NCI-H2196 (cell line): ENCODE measurements at regions not wholly inside any gene's neighbourhood (a gene's known extent, or its start where the extent isn't known, plus 50 kb on each side); places are given as distances from the start of the nearest gene placed in this dataset.
"Not testable (repeated sequence)": the region's sequence is repeated elsewhere in the genome, so short reads cannot be mapped to it uniquely, and the experiment has no call there.

Experiments
- DNase-seq: peaks from one replicate; lab custom pipeline; 2025; ENCODE audit not compliant: unreplicated experiment; lab: John Stamatoyannopoulos, UW

DNA sequence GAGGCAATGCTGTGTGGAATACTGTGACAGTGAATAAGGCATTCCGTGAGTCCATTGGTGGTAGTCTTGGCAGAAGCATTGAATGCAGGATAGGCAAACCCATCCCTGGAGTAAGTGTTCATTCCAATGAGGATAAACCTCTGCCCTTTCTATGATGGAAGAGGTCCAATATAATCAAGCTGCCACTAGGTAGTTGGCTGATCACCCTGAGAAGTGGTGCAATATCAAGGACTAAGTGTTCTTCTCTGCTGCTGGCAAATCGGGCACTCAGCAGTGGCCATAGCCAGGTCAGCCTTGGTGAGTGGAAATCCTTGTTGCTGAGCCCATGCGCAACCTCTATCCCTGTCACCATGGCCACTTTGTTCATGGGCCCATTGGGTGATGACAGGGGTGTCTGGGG, 70.1 kb downstream of the FBXO4 start:
- no peak for DNase-seq

- no peak for DNase-seq
These were observed 76.6 kb downstream of the FBXO4 start for GRCh38 chr5:42001673-42002072.

DNA sequence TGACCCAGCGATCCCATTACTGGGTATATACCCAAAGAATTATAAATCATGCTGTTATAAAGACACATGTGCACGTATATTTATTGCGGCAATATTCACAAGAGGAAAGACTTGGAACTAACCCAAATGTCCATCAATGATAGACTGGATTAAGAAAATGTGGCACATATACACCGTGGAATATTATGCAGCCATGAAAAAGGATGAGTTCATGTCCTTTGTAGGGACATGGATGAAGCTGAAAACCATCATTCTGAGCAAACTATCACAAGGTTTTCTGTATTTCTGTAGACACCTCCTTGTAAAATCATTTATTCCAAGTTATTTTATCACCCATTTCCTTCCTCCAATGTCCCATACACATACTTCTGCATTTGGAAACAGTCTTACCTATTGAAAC, 78.8 kb downstream of the FBXO4 start:
- not testable (repeated sequence) for DNase-seq

DNA sequence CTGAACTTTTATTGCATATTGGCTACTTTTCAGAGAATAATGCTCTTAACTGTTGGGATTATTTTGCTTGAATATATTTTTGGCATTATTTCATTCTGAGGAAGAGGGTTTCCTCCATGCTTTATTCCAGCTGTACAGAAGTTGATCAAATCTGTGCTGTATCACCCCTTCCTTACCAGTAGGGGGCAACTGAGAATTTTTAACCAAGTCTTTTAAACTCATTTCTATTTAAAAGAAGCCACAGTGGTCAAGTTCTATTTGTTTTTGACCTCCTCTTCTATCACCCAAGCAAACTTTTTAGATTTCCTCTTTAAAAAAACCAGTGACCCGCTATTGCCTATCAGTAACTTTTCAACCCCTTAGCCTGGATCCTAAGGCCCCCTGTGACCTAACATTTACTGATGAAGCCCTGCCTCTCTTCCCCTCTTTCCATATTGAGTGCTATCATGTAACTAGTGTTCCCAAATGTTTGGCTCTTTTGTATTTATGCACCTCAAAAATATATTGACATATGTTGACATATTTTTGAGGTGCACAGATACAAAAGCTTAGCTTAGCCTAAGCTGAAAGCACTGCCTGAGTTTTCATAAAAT, 80.6 kb downstream of the FBXO4 start:
- peak; percentile 36 for DNase-seq

GRCh38 chr5:42013561-42013960, 88.5 kb downstream of the FBXO4 start:
- DNase-seq = no peak

DNA sequence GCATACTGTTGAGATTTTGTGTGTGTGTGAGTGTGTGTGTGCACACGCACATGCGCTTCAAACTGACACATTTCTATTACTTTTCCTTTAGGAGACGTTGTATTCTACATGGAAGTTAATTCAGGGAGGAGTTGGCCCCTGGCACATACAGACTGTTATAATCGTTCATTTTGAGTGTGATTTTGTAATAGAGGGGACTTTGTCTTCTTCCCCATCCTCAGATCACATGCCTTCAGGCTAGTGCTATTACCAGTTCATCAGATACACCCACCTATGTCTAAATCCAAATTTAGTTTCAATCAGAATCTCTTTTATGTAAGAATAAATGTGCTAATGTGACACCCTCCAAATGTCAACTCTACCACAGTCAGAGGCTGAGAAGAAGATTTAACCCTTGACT, 90.2 kb downstream of the FBXO4 start:
- no peak for DNase-seq

GRCh38 chr5:42015681-42016080, 90.6 kb downstream of the FBXO4 start:
- DNase-seq = no peak

GRCh38 chr5:42020788-42021530, 95.9 kb downstream of the FBXO4 start:
- no peak for DNase-seq

DNA sequence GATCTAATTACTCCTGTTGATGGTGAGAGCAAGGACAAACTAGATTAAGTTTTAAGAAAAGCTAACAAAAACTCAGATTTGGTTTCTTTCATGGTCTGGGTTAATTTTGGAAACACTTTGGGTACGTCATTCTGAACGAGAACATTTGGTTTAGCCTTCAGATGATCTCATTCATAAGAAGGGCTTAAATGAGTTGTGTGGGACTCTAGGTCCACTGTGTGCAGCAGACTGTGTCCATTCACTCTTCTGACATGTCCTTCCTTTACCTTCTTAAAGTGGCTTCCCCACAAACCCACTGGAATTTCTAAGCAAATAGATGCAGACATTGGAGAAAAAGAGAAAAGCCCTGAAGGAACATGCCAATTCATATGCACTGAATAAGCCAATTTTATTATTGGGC, 96.8 kb downstream of the FBXO4 start:
- DNase-seq = no peak

GRCh38 chr5:42022383-42022972, 97.4 kb downstream of the FBXO4 start:
- no peak for DNase-seq

DNA sequence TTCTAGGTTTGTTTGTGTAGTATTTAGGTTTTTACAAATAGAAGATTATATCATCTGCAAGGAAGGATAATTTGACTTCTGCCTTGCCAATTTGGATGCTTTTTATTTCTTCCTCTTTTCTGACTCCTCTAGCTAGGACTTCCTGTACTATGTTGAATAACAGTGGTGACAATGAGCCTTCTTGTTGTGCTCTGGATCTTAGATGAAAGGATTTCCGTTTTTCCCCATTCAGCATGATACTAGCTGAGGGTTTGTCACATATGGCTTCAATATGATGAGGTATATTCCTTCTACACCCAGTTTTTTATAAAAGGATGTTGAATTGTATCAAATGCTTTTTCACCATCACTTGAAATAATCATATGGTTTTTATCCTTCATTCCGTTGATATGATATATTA, 101.4 kb downstream of the FBXO4 start:
- no peak for DNase-seq

GRCh38 chr5:42032137-42032536, 107.1 kb downstream of the FBXO4 start:
- DNase-seq = no peak

DNA sequence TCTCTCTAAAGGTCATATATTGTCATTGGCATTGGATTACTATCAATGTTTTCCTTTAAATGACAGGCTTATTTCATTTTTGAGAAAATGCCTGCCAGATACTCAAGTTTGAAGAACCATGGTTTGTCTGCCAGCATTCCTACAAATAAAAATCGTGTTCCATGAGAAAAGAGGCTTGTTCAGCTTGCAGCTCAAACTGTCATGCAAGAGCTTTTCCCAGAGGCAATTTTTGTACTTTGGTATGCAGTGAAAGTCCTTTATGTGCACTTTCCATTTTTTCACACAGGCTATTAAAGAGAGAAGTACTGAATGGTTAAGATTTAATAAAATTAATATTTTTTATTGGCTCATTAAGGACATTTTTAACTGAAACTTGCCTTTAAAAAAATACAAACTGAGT, 110.4 kb downstream of the FBXO4 start:
- DNase-seq = no peak

DNA sequence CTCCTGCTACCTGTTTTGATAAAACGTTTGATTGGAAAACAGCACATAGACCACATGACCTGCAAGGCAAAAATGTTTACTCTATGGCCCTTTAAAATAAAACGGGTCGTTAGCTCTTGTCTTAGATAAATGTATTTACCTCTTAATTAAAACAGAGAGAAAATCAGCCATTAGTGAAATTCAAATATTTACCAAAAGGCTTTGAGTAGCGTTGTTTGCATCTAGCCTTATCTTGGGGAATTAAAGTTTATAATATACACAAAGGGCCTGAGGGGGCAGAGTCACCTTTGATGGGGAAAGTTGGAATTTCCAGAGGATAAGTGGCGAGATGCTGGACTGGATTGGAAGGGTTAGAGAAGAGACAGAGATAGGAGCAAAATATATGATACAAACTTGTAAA, 111.3 kb downstream of the FBXO4 start:
- DNase-seq = no peak

DNA sequence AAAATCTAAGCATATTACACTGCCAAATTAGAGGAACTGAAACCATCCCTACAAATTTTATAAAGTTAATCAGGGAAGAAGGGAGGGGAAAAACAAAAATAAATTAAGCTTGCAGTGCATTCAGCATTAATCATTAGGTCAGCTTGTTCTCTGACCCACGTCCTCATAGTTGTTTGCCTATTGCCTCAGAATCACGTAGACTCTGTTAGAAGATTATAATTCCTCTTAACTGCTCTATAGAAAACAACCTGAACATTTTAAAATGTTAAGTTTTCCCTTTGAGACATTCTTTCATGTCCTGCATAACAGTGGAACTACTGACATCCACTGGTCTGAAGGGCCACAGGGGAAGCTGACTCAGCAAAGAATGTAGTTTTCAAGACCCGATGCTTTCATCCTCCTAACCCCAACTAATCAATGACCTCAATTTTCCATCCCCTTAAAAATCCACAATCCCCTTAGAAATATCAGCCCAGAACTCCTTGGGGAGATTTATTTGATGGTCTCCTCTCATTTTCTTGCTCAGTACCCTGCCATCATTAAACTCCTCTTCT, 112.4 kb downstream of the FBXO4 start:
- DNase-seq = no peak

DNA sequence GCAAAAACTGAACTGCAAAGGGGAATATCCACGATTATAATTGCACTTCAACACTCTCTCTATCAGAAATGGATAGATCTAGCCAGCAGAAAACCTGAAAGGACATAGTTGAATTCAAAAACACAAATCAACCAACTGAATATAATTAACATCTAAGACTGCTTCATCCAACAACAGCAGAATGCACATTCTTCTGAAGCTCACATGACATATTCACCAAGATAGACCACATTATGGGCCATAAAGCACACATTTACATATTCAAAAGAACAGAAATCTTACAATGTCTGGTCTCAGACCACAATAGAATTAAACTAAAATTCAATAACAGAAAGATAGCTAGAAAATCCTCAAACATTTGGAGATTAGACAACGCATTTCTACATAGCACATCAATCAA, 118.3 kb downstream of the FBXO4 start:
- no peak for DNase-seq

GRCh38 chr5:42057254-42057690, 132.2 kb downstream of the FBXO4 start:
- DNase-seq = peak; percentile 51

- no peak for DNase-seq
These were observed 134.2 kb downstream of the FBXO4 start for GRCh38 chr5:42059291-42059690.

DNA sequence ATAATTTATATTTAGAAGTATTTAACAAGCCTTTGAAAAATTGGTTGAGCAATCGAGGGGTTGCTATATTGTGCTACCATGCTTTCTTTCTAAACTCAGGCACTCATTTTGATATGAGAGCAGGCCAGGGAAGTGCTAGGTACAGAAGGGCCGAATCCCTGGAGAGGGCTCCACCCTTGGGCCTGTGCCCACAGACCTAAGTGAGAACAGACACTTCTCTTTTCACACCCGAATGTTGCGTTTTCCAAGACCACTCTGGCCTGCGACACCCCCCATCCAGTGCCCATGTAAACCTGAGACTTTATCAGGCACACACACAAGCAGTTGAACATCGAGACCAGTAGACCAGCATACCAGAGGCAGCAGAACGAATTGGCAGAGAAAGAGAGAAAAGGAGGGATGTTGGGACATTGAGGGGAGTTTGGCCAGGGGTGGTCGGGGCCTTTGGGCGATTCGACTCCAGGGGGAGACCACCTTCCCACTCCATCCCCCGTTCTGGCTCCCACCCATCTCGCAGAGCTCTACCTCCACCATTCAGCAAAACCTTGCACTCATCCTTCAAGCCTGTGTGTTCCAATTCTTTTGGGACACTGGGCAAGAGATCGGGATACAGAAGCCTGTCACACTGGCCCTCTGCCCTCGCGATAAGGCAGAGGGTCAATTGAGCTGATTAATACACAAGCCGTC, 134.8 kb downstream of the FBXO4 start:
- no peak for DNase-seq

DNA sequence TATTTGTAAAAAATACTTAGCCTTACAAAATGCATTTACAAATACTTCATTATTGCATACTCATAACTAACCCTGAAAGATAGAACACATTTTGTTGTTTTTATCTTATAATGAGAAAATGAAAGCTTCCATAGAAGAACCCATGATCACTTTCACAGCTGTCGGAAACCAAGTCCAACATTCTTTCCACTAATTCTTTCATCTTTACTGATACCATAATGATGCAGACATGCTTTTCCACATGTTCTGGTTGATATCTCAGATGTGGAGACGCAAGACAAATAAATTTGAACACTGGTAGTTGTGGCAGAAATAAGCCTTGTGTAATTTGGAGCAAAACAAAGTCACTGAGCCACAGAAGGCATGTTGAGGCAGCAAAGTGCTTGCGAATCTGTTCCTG, 136.0 kb downstream of the FBXO4 start:
- DNase-seq = no peak

DNA sequence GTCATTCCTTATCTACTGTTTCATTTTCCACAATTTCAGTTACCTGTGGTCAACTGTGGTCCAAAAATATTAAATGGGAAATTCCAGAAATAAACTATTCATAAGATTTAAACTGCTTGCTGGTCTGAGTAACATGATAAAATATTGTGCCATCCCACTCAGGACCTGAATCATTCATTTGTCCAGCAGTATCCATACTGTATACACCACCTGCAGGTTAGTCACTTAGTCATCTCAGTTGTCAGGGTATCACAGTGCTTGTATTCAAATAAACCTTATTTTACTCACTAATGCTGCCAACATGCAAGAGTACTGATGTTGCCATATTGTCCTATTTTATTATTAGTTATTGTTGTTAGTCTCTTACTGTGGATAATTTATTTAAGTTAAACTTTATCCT, 139.7 kb downstream of the FBXO4 start:
- DNase-seq = no peak

DNA sequence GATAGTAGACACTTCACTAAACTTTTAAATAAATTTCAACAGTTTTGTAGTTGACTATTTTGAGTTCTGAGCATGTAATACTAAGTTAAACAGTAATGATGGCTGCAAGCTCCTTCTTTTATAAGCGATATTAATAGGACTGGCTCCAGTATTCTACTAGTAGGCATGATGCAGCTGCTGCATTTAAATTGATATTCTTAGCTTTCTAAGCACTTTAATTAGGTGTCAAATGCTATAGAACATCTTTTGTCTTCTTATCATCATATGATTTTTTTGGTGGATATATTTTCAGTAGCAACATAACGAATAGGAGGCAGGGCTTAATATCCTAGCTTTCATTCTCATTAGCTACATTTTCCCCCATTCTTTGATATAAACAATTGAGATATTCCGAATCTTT, 141.1 kb downstream of the FBXO4 start:
- no peak for DNase-seq
